ENCODE measurements at regions not wholly inside any gene's neighbourhood (a gene's known extent, or its start where the extent isn't known, plus 50 kb on each side); places are given as distances from the start of the nearest gene placed in this dataset.
"Not testable (repeated sequence)": the region's sequence is repeated elsewhere in the genome, so short reads cannot be mapped to it uniquely, and the experiment has no call there.

GRCh38 chr13:37966266-37966665 lies 96.7 kb upstream of the TRPC4 start:
- H3K36me3 Mint-ChIP-seq (ENCODE audit: low read depth) = no peaks in the 10 kb centered on the region
- intact Hi-C loops (cut with micrococcal nuclease) = no loop called here
- peaks cover 4% of the 10 kb centered on the region for H3K9me3 Mint-ChIP-seq
- H3K27me3 Mint-ChIP-seq (ENCODE audit: insufficient read depth) = no peaks in the 10 kb centered on the region
- H3K27ac Mint-ChIP-seq = no peak overlapping the region
- no peaks in the 10 kb centered on the region for H3K4me1 Mint-ChIP-seq (ENCODE audit: low read depth)
- DNase-seq (ENCODE audit: low spot score) = no peak
- no peak overlapping the region for H3K4me3 Mint-ChIP-seq

- H3K9me3 Mint-ChIP-seq = peaks cover 8% of the 10 kb centered on the region
- no peak overlapping the region for H3K27ac Mint-ChIP-seq
- H3K36me3 Mint-ChIP-seq (ENCODE audit: low read depth) = no peaks in the 10 kb centered on the region
- no peak overlapping the region for H3K4me3 Mint-ChIP-seq
- no peaks in the 10 kb centered on the region for H3K27me3 Mint-ChIP-seq (ENCODE audit: insufficient read depth)
- no peak for DNase-seq (ENCODE audit: low spot score)
- H3K4me1 Mint-ChIP-seq (ENCODE audit: low read depth) = no peaks in the 10 kb centered on the region
- intact Hi-C loops (cut with micrococcal nuclease) = no loop called here
These were observed 90.9 kb upstream of the TRPC4 start for GRCh38 chr13:37960427-37960826.

- Mint-ChIP-seq H3K27me3 (ENCODE audit: insufficient read depth) (no peaks in the 10 kb centered on the region), H3K9me3 (peaks cover 8% of the 10 kb centered on the region), H3K4me1 (ENCODE audit: low read depth) (no peaks in the 10 kb centered on the region), H3K36me3 (ENCODE audit: low read depth) (no peaks in the 10 kb centered on the region), H3K4me3 (no peak overlapping the region), H3K27ac (no peak overlapping the region)
- intact Hi-C loops (cut with micrococcal nuclease) = no loop called here
- DNase-seq (ENCODE audit: low spot score) = no peak
These were observed 89.7 kb upstream of the TRPC4 start for GRCh38 chr13:37959284-37959683.

GRCh38 chr13:37956536-37956935 lies 87.0 kb upstream of the TRPC4 start:
- intact Hi-C loops (cut with micrococcal nuclease) = no loop called here
- H3K27ac Mint-ChIP-seq = no peak overlapping the region
- H3K4me1 Mint-ChIP-seq (ENCODE audit: low read depth) = no peaks in the 10 kb centered on the region
- H3K9me3 Mint-ChIP-seq = peaks cover 5% of the 10 kb centered on the region
- DNase-seq (ENCODE audit: low spot score) = no peak
- H3K27me3 Mint-ChIP-seq (ENCODE audit: insufficient read depth) = no peaks in the 10 kb centered on the region
- no peak overlapping the region for H3K4me3 Mint-ChIP-seq
- no peaks in the 10 kb centered on the region for H3K36me3 Mint-ChIP-seq (ENCODE audit: low read depth)

GRCh38 chr13:37954597-37954996 lies 85.0 kb upstream of the TRPC4 start:
- H3K27ac Mint-ChIP-seq; H3K4me1 Mint-ChIP-seq (ENCODE audit: low read depth); H3K27me3 Mint-ChIP-seq (ENCODE audit: insufficient read depth); DNase-seq (ENCODE audit: low spot score); H3K9me3 Mint-ChIP-seq; H3K4me3 Mint-ChIP-seq; H3K36me3 Mint-ChIP-seq (ENCODE audit: low read depth); intact Hi-C loops (cut with micrococcal nuclease): not testable (repeated sequence)

- Mint-ChIP-seq H3K36me3 (ENCODE audit: low read depth) (no peaks in the 10 kb centered on the region), H3K4me1 (ENCODE audit: low read depth) (no peaks in the 10 kb centered on the region), H3K9me3 (no peaks in the 10 kb centered on the region)
These were observed 84.6 kb upstream of the TRPC4 start for GRCh38 chr13:37954191-37954590.

GRCh38 chr13:37953696-37954095 lies 84.1 kb upstream of the TRPC4 start:
- Mint-ChIP-seq H3K27me3 (ENCODE audit: insufficient read depth) (no peaks in the 10 kb centered on the region), H3K4me1 (ENCODE audit: low read depth) (no peaks in the 10 kb centered on the region), H3K27ac (no peak overlapping the region), H3K36me3 (ENCODE audit: low read depth) (no peaks in the 10 kb centered on the region), H3K9me3 (no peaks in the 10 kb centered on the region), H3K4me3 (no peak overlapping the region)
- DNase-seq (ENCODE audit: low spot score) = no peak
- intact Hi-C loops (cut with micrococcal nuclease) = no loop called here

More at GRCh38 chr13:37954191-37954590, 84.6 kb upstream of the TRPC4 start:
- no peak overlapping the region for H3K4me3 Mint-ChIP-seq
- no peaks in the 10 kb centered on the region for H3K27me3 Mint-ChIP-seq (ENCODE audit: insufficient read depth)
- H3K27ac Mint-ChIP-seq = no peak overlapping the region
- intact Hi-C loops (cut with micrococcal nuclease) = no loop called here
- DNase-seq (ENCODE audit: low spot score) = no peak

GRCh38 chr13:37950016-37950415 lies 80.4 kb upstream of the TRPC4 start:
- intact Hi-C loops (cut with micrococcal nuclease) = no loop called here
- Mint-ChIP-seq H3K27me3 (ENCODE audit: insufficient read depth) (no peaks in the 10 kb centered on the region), H3K36me3 (ENCODE audit: low read depth) (no peaks in the 10 kb centered on the region)

GRCh38 chr13:37947419-37948140 lies 78.0 kb upstream of the TRPC4 start:
- intact Hi-C loops (cut with micrococcal nuclease) = no loop called here
- Mint-ChIP-seq H3K27me3 (ENCODE audit: insufficient read depth) (no peaks in the 10 kb centered on the region), H3K9me3 (peaks cover 5% of the 10 kb centered on the region)

More at GRCh38 chr13:37950016-37950415, 80.4 kb upstream of the TRPC4 start:
- H3K4me3 Mint-ChIP-seq = no peak overlapping the region
- no peak for DNase-seq (ENCODE audit: low spot score)
- H3K4me1 Mint-ChIP-seq (ENCODE audit: low read depth) = no peaks in the 10 kb centered on the region
- H3K27ac Mint-ChIP-seq = no peak overlapping the region
- H3K9me3 Mint-ChIP-seq = peaks cover 5% of the 10 kb centered on the region

GRCh38 chr13:37945651-37946575 lies 76.3 kb upstream of the TRPC4 start:
- intact Hi-C loops (cut with micrococcal nuclease) = no loop called here
- no peaks in the 10 kb centered on the region for H3K27me3 Mint-ChIP-seq (ENCODE audit: insufficient read depth)
- H3K9me3 Mint-ChIP-seq = peaks cover 5% of the 10 kb centered on the region
- H3K27ac Mint-ChIP-seq = no peak overlapping the region
- DNase-seq (ENCODE audit: low spot score) = no peak
- H3K36me3 Mint-ChIP-seq (ENCODE audit: low read depth) = no peaks in the 10 kb centered on the region
- H3K4me1 Mint-ChIP-seq (ENCODE audit: low read depth) = no peaks in the 10 kb centered on the region
- no peak overlapping the region for H3K4me3 Mint-ChIP-seq

More at GRCh38 chr13:37947419-37948140, 78.0 kb upstream of the TRPC4 start:
- Mint-ChIP-seq H3K4me1 (ENCODE audit: low read depth) (no peaks in the 10 kb centered on the region), H3K27ac (no peak overlapping the region), H3K4me3 (no peak overlapping the region), H3K36me3 (ENCODE audit: low read depth) (no peaks in the 10 kb centered on the region)
- no peak for DNase-seq (ENCODE audit: low spot score)

- Mint-ChIP-seq H3K4me3 (no peak overlapping the region), H3K36me3 (ENCODE audit: low read depth) (no peaks in the 10 kb centered on the region), H3K9me3 (peaks cover 5% of the 10 kb centered on the region), H3K27me3 (ENCODE audit: insufficient read depth) (no peaks in the 10 kb centered on the region), H3K27ac (no peak overlapping the region), H3K4me1 (ENCODE audit: low read depth) (no peaks in the 10 kb centered on the region)
- no peak for DNase-seq (ENCODE audit: low spot score)
- intact Hi-C loops (cut with micrococcal nuclease) = no loop called here
These were observed 75.4 kb upstream of the TRPC4 start for GRCh38 chr13:37944869-37945442.

GRCh38 chr13:37944081-37944868 lies 74.7 kb upstream of the TRPC4 start:
- H3K27me3 Mint-ChIP-seq (ENCODE audit: insufficient read depth) = no peaks in the 10 kb centered on the region
- intact Hi-C loops (cut with micrococcal nuclease) = no loop called here
- H3K4me3 Mint-ChIP-seq = no peak overlapping the region
- H3K9me3 Mint-ChIP-seq = peaks cover 5% of the 10 kb centered on the region
- H3K36me3 Mint-ChIP-seq (ENCODE audit: low read depth) = no peaks in the 10 kb centered on the region
- H3K27ac Mint-ChIP-seq = no peak overlapping the region
- no peak for DNase-seq (ENCODE audit: low spot score)
- H3K4me1 Mint-ChIP-seq (ENCODE audit: low read depth) = no peaks in the 10 kb centered on the region
